ENCODE measurements at regions not wholly inside any gene's neighbourhood (a gene's known extent, or its start where the extent isn't known, plus 50 kb on each side); places are given as distances from the start of the nearest gene placed in this dataset.

GRCh38 chr1:47598357-47598756 lies 160.5 kb downstream of the FOXD2 start:
- TF ChIP-seq POLR2AphosphoS5 (IDR thresholded peaks at IDR 0.05; ENCODE audit: low read depth, low read length) (no peak), REST (IDR thresholded peaks at IDR 0.05; ENCODE audit: insufficient read depth in 1 of 2, low read depth in 2 of 2, low read length in 2 of 2) (no peak), TAF1 (IDR thresholded peaks at IDR 0.05; ENCODE audit: borderline replicate concordance, insufficient read depth, low read length) (no peak)
